Liver (tissue), 3 donors: ENCODE measurements at regions not wholly inside any gene's neighbourhood (a gene's known extent, or its start where the extent isn't known, plus 50 kb on each side); places are given as distances from the start of the nearest gene placed in this dataset.

Experiments used
- CTCF ChIP-seq: fragments of 150-350 bp; IDR thresholded peaks from 2 replicates; pipeline ENCODE4 v1.5.1; 2017; ENCODE audit warnings: improper control_type of control experiment, low read depth, low read length; ENCODE audit not compliant: missing input control
- REST ChIP-seq: IDR thresholded peaks from 2 replicates; pipeline ENCODE4 v1.6.1; 2016; ENCODE audit warnings: antibody characterized with exemption, mild to moderate bottlenecking
- SP1 ChIP-seq: IDR thresholded peaks from 2 replicates; pipeline ENCODE4 v1.6.1; 2018; ENCODE audit warnings: antibody characterized with exemption, mild to moderate bottlenecking
- donor health status: healthy.
- donor health status: healthy.

DNA sequence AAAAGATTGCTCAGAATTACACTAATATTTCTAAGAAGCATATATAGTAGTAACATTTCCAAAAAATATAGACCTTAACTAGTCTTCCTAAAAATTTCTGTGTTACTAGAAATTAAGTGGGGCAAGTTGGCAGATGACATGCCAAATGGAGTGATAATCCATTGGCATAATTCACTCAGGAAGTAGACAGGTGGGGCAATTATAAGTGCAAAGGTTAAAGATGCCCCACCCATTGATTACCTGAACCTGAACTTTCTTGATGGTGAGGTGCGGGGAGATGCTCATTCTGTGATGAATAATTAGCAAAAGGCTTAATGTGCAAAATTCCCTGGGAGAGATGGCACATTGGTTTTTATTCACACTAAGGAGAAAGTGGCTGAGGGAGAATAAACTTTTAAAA lies 145.8 kb upstream of the RASGEF1B start:
- TF ChIP-seq CTCF (no peak), REST (no peak), SP1 (no peak)
